HG03280 (cell line): ENCODE measurements at regions not wholly inside any gene's neighbourhood (a gene's known extent, or its start where the extent isn't known, plus 50 kb on each side); places are given as distances from the start of the nearest gene placed in this dataset.

Source experiments
- ATAC-seq: cut with Tn5 transposase; IDR thresholded peaks from one replicate; pipeline ENCODE4 v1.9.1; 2021; ENCODE audit warnings: mild to moderate bottlenecking, moderate library complexity; ENCODE audit not compliant: unreplicated experiment

DNA sequence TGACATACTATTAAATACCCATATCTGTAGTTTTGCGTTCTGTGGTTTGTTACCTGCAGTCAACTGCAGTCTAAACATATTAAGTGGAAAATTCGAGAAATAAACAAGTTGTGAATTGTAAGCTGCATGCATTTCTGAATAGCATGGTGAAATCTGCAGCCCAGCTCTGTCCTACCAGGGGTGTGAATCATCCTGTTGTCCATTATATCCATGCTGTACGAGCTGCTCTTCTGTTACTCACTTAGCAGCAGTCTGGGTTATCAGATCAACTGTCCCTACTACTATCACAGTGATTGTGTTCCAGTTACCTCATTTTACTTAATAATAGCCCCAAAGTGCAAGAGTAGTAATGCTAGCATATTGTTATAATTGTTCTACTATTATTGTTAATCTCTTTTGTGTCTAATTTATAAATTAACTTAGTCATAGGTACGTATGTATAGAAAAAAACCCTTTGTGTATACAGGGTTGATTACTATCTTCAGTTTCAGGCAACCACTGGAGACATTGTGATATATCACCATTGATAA, 173.7 kb upstream of the FAT4 start:
- no peak for ATAC-seq

DNA sequence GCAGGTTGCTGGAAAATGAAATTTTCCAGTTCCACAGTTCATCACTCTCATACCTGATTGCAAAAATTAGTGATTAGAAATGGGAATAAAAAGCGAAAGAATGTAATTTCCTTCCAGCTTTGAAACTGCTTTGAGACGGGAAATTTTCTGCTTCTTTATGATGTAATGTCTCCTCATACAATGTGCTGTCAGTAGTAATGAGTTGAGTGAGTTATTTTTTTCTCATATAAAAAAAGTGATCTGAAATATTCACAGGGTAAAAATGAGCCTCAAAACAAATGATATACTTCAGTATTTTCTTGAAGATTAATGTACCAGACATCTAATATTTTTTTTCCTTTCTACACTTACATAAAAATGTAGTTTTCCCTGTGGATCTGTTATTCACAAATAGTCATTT, 179.1 kb upstream of the FAT4 start:
- ATAC-seq = no peak

DNA sequence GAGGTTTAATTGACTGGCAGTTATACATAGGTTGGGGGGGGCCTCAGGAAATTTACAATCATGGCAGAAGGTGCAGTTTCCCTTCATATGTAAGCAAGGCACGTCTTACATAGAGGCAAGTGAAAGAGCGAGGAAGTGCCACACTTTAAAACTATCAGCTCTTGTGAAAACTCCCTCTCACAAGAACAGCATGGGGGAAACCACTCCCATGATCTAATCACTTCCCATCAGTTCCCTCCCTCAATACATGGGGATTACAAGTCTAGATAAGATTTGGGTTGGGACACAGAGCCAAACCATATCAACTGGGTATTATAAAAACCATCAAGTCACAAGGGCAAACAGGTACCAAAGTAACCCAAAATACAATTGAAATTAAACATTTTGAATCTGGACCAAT, 182.0 kb upstream of the FAT4 start:
- no peak for ATAC-seq

GRCh38 chr4:125131891-125132680, 182.7 kb upstream of the FAT4 start:
- no peak for ATAC-seq

- ATAC-seq = no peak
Observed at GRCh38 chr4:125125276-125125675, 189.5 kb upstream of the FAT4 start.

DNA sequence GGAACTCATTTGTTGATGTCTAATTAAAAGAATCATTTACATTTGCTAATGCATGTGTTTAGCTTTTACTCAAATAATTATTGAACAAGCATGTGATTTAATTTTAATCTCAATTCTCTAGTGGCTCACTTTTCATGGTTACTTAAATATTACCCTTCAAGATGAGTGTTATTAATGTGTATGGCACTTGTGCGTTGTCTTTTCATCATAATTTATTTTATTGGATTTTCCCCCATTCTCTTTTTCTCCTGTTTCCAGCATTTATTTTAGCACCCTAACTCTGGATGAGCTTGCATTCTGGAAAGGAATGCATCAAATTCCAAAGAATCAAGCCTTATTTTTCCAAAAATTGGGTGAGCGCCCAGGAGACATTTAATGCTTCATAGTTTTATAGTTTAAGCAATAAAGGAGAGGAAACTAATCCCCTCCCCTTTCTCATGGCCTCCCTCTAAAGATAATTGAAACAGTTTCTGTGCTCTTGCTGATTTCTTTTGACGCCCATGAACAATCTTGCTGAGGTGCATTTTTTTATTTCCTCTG, 191.1 kb upstream of the FAT4 start:
- no peak for ATAC-seq

GRCh38 chr4:125121581-125121980, 193.2 kb upstream of the FAT4 start:
- no peak for ATAC-seq

- ATAC-seq = no peak
Observed at GRCh38 chr4:125116431-125116830, 198.3 kb upstream of the FAT4 start.

GRCh38 chr4:125115941-125116340, 198.8 kb upstream of the FAT4 start:
- no peak for ATAC-seq

GRCh38 chr4:125115476-125115875, 199.3 kb upstream of the FAT4 start:
- no peak for ATAC-seq

DNA sequence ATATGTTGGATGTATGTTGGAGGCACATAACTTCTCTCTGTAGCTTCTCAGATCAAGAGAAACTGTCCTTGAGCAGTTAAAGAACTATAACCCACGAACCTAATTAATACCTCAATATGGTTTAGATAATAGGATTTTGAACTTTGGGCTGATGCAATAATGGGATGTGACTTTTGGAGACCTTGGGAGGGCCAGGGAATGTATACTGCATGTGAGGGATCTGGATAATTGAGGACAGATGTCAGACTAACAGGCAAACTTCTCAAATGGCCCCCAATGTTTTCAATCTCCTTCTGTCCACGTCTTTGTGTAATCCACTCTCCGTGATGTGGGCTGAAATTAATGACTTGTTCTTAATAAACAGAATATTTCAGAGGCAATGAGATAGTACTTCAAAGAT, 202.2 kb upstream of the FAT4 start:
- no peak for ATAC-seq

DNA sequence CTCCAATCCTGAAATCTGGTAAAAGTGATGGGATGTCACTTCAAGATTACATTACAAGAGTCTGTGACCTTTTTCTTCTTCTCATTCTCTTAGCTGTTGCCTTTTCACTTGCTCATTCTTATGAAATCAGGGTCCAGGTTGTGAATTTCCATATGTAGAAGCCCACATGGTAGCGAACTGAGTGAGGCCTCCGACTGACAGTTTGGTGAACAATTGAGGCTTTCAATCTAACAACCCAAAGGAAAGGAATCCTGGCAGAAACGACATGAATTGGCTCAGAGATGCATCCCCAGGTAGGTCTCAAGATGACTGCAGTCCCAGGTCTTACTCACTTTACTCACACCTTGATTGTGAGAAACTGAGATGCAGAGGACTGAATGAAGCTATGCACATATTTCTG, 203.4 kb upstream of the FAT4 start:
- ATAC-seq = no peak

GRCh38 chr4:125105561-125105960, 209.2 kb upstream of the FAT4 start:
- no peak for ATAC-seq

- no peak for ATAC-seq
Observed at GRCh38 chr4:125104616-125105015, 210.1 kb upstream of the FAT4 start.

DNA sequence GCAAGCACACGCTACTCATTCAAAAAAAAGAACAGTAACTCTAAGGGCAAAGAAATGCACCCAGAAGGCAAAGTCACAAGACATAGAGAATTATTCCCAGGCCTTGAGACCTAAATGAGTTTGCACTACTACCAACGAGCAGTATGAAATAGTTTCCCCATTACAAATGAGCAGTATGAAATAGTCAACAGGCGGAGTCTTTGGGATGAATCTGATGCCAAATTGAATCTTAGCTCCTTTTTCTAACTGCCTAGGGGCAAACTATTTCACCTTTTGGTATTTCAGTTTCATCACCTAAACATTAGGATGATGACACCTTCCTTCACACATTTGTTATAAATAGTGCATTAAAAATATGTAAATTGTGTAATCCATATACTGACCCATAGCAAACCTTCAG, 213.0 kb upstream of the FAT4 start:
- ATAC-seq = no peak

GRCh38 chr4:125097729-125098128, 217.0 kb upstream of the FAT4 start:
- no peak for ATAC-seq

- no peak for ATAC-seq
Observed at GRCh38 chr4:125096662-125097061, 218.1 kb upstream of the FAT4 start.

DNA sequence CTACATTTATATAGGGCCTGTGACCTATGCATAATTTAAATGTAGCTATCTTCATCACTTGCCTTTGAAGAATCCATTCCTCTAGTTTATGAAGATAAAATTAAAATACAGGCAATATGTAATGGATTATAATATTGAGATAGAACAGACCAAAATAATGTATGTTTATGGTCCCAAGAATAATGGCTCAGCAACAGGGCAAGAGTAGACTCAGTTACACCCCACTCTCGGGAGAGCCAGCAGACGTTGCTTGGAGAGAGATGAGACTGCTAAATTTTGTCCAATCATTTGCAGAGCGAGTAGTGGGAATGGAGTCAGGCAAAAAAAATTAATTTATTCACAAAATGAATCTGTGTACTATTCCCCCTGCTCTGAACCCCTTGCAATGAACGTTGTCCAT, 223.2 kb upstream of the FAT4 start:
- ATAC-seq = no peak

- ATAC-seq = no peak
Observed at GRCh38 chr4:125091101-125091500, 223.7 kb upstream of the FAT4 start.

GRCh38 chr4:125084608-125085007, 230.1 kb upstream of the FAT4 start:
- ATAC-seq = no peak

GRCh38 chr4:125082729-125083417, 231.9 kb upstream of the FAT4 start:
- ATAC-seq = no peak

DNA sequence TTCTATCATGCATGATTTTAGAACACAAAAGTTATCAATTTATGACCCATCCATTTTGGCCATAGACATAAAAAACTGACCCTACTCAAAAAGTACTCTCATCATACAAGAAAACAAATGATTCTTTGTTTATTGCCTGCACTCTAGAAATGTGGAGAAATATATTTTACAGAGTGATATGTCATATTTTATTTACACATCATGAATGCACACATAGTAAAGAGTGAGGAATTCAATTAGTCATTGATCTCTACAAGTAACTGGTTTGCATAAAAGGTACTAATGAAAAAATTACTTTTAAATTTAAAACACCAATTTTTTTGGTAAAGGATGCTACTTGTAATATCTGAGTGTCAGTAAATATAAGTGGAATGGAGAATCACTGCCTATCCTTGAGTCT, 242.5 kb upstream of the FAT4 start:
- no peak for ATAC-seq
